ENCODE measurements at regions not wholly inside any gene's neighbourhood (a gene's known extent, or its start where the extent isn't known, plus 50 kb on each side); places are given as distances from the start of the nearest gene placed in this dataset.

GRCh38 chr7:121505540-121506182, 109.6 kb upstream of the FAM3C start:
- Histone ChIP-seq H3K36me3 (replicated peaks in 1 of 2) (no peaks in the 10 kb centered on the region), H3K27me3 (no peaks in the 10 kb centered on the region), H3K4me1 (replicated peaks in 1 of 2) (no peaks in the 10 kb centered on the region), H3K9me3 (replicated peaks in 1 of 3) (no peaks in the 10 kb centered on the region), H3K27ac (no peak overlapping the region), H3K4me3 (no peak overlapping the region)
- TF ChIP-seq POLR2A (IDR thresholded peaks at IDR 0.05) = no peak
- TF ChIP-seq CTCF (IDR thresholded peaks at IDR 0.05) = no peak
- 74 to 92% (median 84%) methylated on average over 6 of the region's 6 CpGs for WGBS, 4 donors
- no peak for DNase-seq
- intact Hi-C loops (cut with DNase I) = no loop called here

GRCh38 chr7:121505021-121505420, 108.9 kb upstream of the FAM3C start:
- no peak for DNase-seq
- peak overlapping the region in 1 of 5 donors; percentile 0 for H3K27ac ChIP-seq
- TF ChIP-seq CTCF (IDR thresholded peaks at IDR 0.05) = no peak
- no peak for TF ChIP-seq POLR2A (IDR thresholded peaks at IDR 0.05)
- WGBS, 4 donors = 81 to 94% (median 91%) methylated on average over 1 of the region's 1 CpG
- H3K36me3 ChIP-seq (replicated peaks in 1 of 2) = no peaks in the 10 kb centered on the region
- no peaks in the 10 kb centered on the region for H3K9me3 ChIP-seq (replicated peaks in 1 of 3)
- H3K27me3 ChIP-seq = no peaks in the 10 kb centered on the region
- intact Hi-C loops (cut with DNase I) = no loop called here
- no peak overlapping the region for H3K4me3 ChIP-seq
- H3K4me1 ChIP-seq (replicated peaks in 1 of 2) = no peaks in the 10 kb centered on the region

GRCh38 chr7:121504482-121504881, 108.4 kb upstream of the FAM3C start:
- intact Hi-C loops (cut with DNase I) = no loop called here
- Histone ChIP-seq H3K4me1 (replicated peaks in 1 of 2) (no peaks in the 10 kb centered on the region), H3K27ac (no peak overlapping the region), H3K9me3 (replicated peaks in 1 of 3) (no peaks in the 10 kb centered on the region), H3K36me3 (replicated peaks in 1 of 2) (no peaks in the 10 kb centered on the region), H3K4me3 (no peak overlapping the region), H3K27me3 (no peaks in the 10 kb centered on the region)
- 46 to 66% (median 61%) methylated on average over 4 of the region's 4 CpGs for WGBS, 4 donors
- DNase-seq = peak; percentile 20 to 57 (median 46)
- TF ChIP-seq CTCF (IDR thresholded peaks at IDR 0.05) (no peak), POLR2A (IDR thresholded peaks at IDR 0.05) (no peak)

GRCh38 chr7:121503730-121504129, 107.6 kb upstream of the FAM3C start:
- no peak overlapping the region for H3K27ac ChIP-seq
- no peak for DNase-seq
- no peaks in the 10 kb centered on the region for H3K27me3 ChIP-seq
- no peak overlapping the region for H3K4me3 ChIP-seq
- TF ChIP-seq POLR2A (IDR thresholded peaks at IDR 0.05) (no peak), CTCF (IDR thresholded peaks at IDR 0.05) (no peak)
- intact Hi-C loops (cut with DNase I) = no loop called here
- H3K4me1 ChIP-seq (replicated peaks in 1 of 2) = no peaks in the 10 kb centered on the region
- H3K9me3 ChIP-seq (replicated peaks in 1 of 3) = no peaks in the 10 kb centered on the region
- whole genome bisulfite sequencing, 4 donors = 92 to 100% (median 97%) methylated on average over 1 of the region's 1 CpG
- H3K36me3 ChIP-seq (replicated peaks in 1 of 2) = no peaks in the 10 kb centered on the region
